ENCODE measurements at regions not wholly inside any gene's neighbourhood (a gene's known extent, or its start where the extent isn't known, plus 50 kb on each side); places are given as distances from the start of the nearest gene placed in this dataset.
"Not testable (repeated sequence)": the region's sequence is repeated elsewhere in the genome, so short reads cannot be mapped to it uniquely, and the experiment has no call there.

GRCh38 chr4:81589262-81589661 lies 117.6 kb upstream of the RASGEF1B start:
- no peak overlapping the region for H3K4me3 ChIP-seq (ENCODE audit: low read length)
- DNase-seq (no peak), ATAC-seq (no peak)
- no peak overlapping the region for H3K27ac ChIP-seq (ENCODE audit: low read length)
- intact Hi-C loops (cut with DNase I): no loop called here
- H3K4me1 ChIP-seq (ENCODE audit: control insufficient read depth, insufficient read depth, low read length): no peaks in the 10 kb centered on the region
- H3K9me3 ChIP-seq (ENCODE audit: control insufficient read depth, low read length): no peaks in the 10 kb centered on the region
- 88% methylated on average over 1 of the region's 1 CpG for WGBS
- H3K27me3 ChIP-seq (ENCODE audit: control insufficient read depth, insufficient read depth): no peaks in the 10 kb centered on the region

- Histone ChIP-seq H3K4me1 (ENCODE audit: control insufficient read depth, insufficient read depth, low read length) (no peaks in the 10 kb centered on the region), H3K27ac (ENCODE audit: low read length) (no peak overlapping the region), H3K9me3 (ENCODE audit: control insufficient read depth, low read length) (no peaks in the 10 kb centered on the region), H3K4me3 (ENCODE audit: low read length) (no peak overlapping the region), H3K27me3 (ENCODE audit: control insufficient read depth, insufficient read depth) (no peaks in the 10 kb centered on the region)
- no peak for DNase-seq
- intact Hi-C loops (cut with DNase I): no loop called here
- no peak for ATAC-seq
- 88% methylated on average over 3 of the region's 3 CpGs for WGBS
These were observed 115.0 kb upstream of the RASGEF1B start for GRCh38 chr4:81586706-81587105.

GRCh38 chr4:81580994-81581374 lies 109.3 kb upstream of the RASGEF1B start:
- H3K4me1 ChIP-seq (ENCODE audit: control insufficient read depth, insufficient read depth, low read length); ATAC-seq; intact Hi-C loops (cut with DNase I); H3K4me3 ChIP-seq (ENCODE audit: low read length); H3K27me3 ChIP-seq (ENCODE audit: control insufficient read depth, insufficient read depth); H3K9me3 ChIP-seq (ENCODE audit: control insufficient read depth, low read length); DNase-seq; H3K27ac ChIP-seq (ENCODE audit: low read length): not testable (repeated sequence)
- 98% methylated on average over 3 of the region's 3 CpGs for WGBS

GRCh38 chr4:81580346-81580993 lies 108.8 kb upstream of the RASGEF1B start:
- peak in 1 of 2 donors; percentile 11 for ATAC-seq
- intact Hi-C loops (cut with DNase I): no loop called here
- Histone ChIP-seq H3K27me3 (ENCODE audit: control insufficient read depth, insufficient read depth) (no peaks in the 10 kb centered on the region), H3K4me3 (ENCODE audit: low read length) (no peak overlapping the region), H3K4me1 (ENCODE audit: control insufficient read depth, insufficient read depth, low read length) (no peaks in the 10 kb centered on the region), H3K9me3 (ENCODE audit: control insufficient read depth, low read length) (no peaks in the 10 kb centered on the region), H3K27ac (ENCODE audit: low read length) (no peak overlapping the region)
- 92% methylated on average over 26 of the region's 26 CpGs for WGBS
- peak in 1 of 3 donors; percentile 48 for DNase-seq

DNA sequence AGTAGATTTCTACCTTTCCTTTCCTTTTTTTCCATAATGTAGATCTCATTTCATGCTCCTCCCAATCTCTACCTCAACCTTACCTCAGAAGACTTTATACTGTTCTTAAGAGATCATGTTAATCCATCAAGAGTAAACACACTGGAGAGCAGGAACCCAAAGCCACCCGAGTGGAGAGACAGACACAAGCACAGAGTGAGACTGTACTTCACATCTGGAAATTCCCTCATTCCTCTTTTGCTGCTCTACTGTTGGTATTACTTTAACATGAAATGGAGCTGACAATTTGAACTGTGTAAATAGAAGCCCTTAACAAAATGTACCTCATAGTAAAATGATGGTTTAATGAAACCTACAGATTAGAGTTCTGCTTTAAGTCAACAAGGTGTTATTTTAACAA lies 105.7 kb upstream of the RASGEF1B start:
- DNase-seq (no peak), ATAC-seq (no peak)
- H3K4me1 ChIP-seq (ENCODE audit: control insufficient read depth, insufficient read depth, low read length): no peaks in the 10 kb centered on the region
- no peak overlapping the region for H3K27ac ChIP-seq (ENCODE audit: low read length)
- no peak overlapping the region for H3K4me3 ChIP-seq (ENCODE audit: low read length)
- H3K27me3 ChIP-seq (ENCODE audit: control insufficient read depth, insufficient read depth): no peaks in the 10 kb centered on the region
- no peaks in the 10 kb centered on the region for H3K9me3 ChIP-seq (ENCODE audit: control insufficient read depth, low read length)
- intact Hi-C loops (cut with DNase I): no loop called here
- 67% methylated on average over 1 of the region's 1 CpG for WGBS

GRCh38 chr4:81574991-81575390 lies 103.3 kb upstream of the RASGEF1B start:
- intact Hi-C loops (cut with DNase I): no loop called here
- Histone ChIP-seq H3K27ac (ENCODE audit: low read length) (no peak overlapping the region), H3K27me3 (ENCODE audit: control insufficient read depth, insufficient read depth) (no peaks in the 10 kb centered on the region), H3K4me1 (ENCODE audit: control insufficient read depth, insufficient read depth, low read length) (peaks cover 2% of the 10 kb centered on the region), H3K4me3 (ENCODE audit: low read length) (no peak overlapping the region), H3K9me3 (ENCODE audit: control insufficient read depth, low read length) (no peaks in the 10 kb centered on the region)
- DNase-seq (no peak), ATAC-seq (no peak)
- WGBS: 64% methylated on average over 3 of the region's 3 CpGs

GRCh38 chr4:81573840-81574239 lies 102.1 kb upstream of the RASGEF1B start:
- no peak for ATAC-seq
- 54% methylated on average over 4 of the region's 4 CpGs for WGBS
- no peak overlapping the region for H3K27ac ChIP-seq (ENCODE audit: low read length)
- H3K27me3 ChIP-seq (ENCODE audit: control insufficient read depth, insufficient read depth): no peaks in the 10 kb centered on the region
- peaks cover 2% of the 10 kb centered on the region for H3K4me1 ChIP-seq (ENCODE audit: control insufficient read depth, insufficient read depth, low read length)
- intact Hi-C loops (cut with DNase I): no loop called here
- no peaks in the 10 kb centered on the region for H3K9me3 ChIP-seq (ENCODE audit: control insufficient read depth, low read length)
- no peak overlapping the region for H3K4me3 ChIP-seq (ENCODE audit: low read length)
- DNase-seq: no peak

DNA sequence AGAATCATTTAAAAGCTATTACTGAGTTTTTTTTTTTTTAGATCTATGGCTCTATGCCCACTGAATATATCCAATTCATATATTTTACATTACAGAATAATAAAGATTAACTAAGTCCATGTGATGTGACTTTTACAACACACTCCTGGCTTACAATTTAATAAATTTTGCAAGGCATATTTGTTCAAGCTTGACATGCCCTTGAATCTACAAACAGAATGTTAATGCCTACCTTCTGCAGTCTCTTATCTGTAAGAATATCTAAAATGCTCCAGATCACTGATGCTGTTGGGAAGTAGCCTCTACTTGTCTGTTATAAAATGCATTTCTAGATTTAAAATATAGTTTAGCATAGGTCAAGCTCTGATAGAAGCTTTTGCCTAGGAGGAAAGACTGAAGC lies 100.7 kb upstream of the RASGEF1B start:
- Histone ChIP-seq H3K9me3 (ENCODE audit: control insufficient read depth, low read length) (no peaks in the 10 kb centered on the region), H3K27ac (ENCODE audit: low read length) (no peak overlapping the region), H3K27me3 (ENCODE audit: control insufficient read depth, insufficient read depth) (no peaks in the 10 kb centered on the region), H3K4me3 (ENCODE audit: low read length) (no peak overlapping the region), H3K4me1 (ENCODE audit: control insufficient read depth, insufficient read depth, low read length) (peaks cover 2% of the 10 kb centered on the region)
- intact Hi-C loops (cut with DNase I): no loop called here
- ATAC-seq (no peak), DNase-seq (no peak)

- Histone ChIP-seq H3K27me3 (ENCODE audit: control insufficient read depth, insufficient read depth) (no peaks in the 10 kb centered on the region), H3K9me3 (ENCODE audit: control insufficient read depth, low read length) (no peaks in the 10 kb centered on the region), H3K4me3 (ENCODE audit: low read length) (no peak overlapping the region), H3K4me1 (ENCODE audit: control insufficient read depth, insufficient read depth, low read length) (peaks cover 2% of the 10 kb centered on the region), H3K27ac (ENCODE audit: low read length) (no peak overlapping the region)
- DNase-seq: peak in 1 of 3 donors; percentile 31
- peak; percentile 49 to 66 for ATAC-seq
- intact Hi-C loops (cut with DNase I): no loop called here
- 69% methylated on average over 1 of the region's 1 CpG for WGBS
These were observed 99.4 kb upstream of the RASGEF1B start for GRCh38 chr4:81571105-81571504.

DNA sequence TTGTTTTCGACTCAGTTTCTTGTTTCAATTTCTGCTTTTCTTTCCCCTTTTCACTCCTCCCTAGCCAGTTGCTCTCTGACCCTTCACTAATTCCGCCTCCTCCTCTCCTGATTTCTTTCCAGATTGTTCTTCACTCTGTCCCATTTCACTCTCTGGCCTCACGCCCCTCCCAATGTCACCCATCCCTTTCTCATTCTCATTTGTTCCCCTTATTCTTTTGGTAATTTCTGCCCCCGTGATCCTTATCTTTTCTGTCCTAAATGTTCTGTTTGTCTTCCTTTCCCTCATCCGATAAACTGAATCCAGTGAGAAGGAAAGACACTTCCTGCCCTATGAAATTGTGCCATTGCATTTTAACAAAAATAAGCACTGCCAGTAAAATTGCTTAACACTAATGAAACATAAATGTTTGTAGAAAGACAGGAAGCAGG lies 94.5 kb upstream of the RASGEF1B start:
- DNase-seq: peak in 2 of 3 donors; percentile 18 to 52
- H3K4me1 ChIP-seq (ENCODE audit: control insufficient read depth, insufficient read depth, low read length): peaks cover 3% of the 10 kb centered on the region
- 30% methylated on average over 5 of the region's 5 CpGs for WGBS
- intact Hi-C loops (cut with DNase I): no loop called here
- H3K27me3 ChIP-seq (ENCODE audit: control insufficient read depth, insufficient read depth): no peaks in the 10 kb centered on the region
- peak overlapping the region; percentile 78 for H3K27ac ChIP-seq (ENCODE audit: low read length)
- H3K4me3 ChIP-seq (ENCODE audit: low read length): no peak overlapping the region
- ATAC-seq: peak; percentile 70 to 77
- no peaks in the 10 kb centered on the region for H3K9me3 ChIP-seq (ENCODE audit: control insufficient read depth, low read length)

- H3K4me1 ChIP-seq (ENCODE audit: control insufficient read depth, insufficient read depth, low read length): peaks cover 1% of the 10 kb centered on the region
- peak; percentile 99 for ATAC-seq
- peak; percentile 92 to 96 (median 95) for DNase-seq
- 14% methylated on average over 6 of the region's 6 CpGs for WGBS
- intact Hi-C loops (cut with DNase I): no loop called here
- H3K4me3 ChIP-seq (ENCODE audit: low read length): peak overlapping the region; percentile 13
- no peaks in the 10 kb centered on the region for H3K9me3 ChIP-seq (ENCODE audit: control insufficient read depth, low read length)
- H3K27me3 ChIP-seq (ENCODE audit: control insufficient read depth, insufficient read depth): no peaks in the 10 kb centered on the region
- H3K27ac ChIP-seq (ENCODE audit: low read length): peak overlapping the region; percentile 78
These were observed 93.6 kb upstream of the RASGEF1B start for GRCh38 chr4:81565142-81565870.
